ENCODE measurements at regions not wholly inside any gene's neighbourhood (a gene's known extent, or its start where the extent isn't known, plus 50 kb on each side); places are given as distances from the start of the nearest gene placed in this dataset.

DNA sequence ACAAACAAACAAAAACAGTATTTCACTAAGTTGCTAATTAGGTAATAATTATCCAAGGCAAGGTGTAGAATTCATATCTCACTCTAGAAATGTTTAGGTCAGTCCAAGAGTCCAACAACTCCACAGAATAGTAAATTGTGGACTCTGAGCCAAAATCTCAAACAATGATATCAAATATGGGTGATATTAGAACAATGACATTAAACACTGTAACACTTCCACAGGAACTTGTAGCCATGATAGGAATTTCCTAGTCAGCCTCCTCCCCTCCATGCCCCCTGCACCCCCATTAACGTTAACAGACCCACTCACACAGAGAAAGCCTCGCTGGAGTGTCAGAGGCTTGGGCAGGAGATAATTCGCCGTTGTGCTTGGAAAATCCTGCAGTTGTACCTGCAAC lies 305.0 kb upstream of the PIK3R1 start:
- no peak for ATAC-seq

DNA sequence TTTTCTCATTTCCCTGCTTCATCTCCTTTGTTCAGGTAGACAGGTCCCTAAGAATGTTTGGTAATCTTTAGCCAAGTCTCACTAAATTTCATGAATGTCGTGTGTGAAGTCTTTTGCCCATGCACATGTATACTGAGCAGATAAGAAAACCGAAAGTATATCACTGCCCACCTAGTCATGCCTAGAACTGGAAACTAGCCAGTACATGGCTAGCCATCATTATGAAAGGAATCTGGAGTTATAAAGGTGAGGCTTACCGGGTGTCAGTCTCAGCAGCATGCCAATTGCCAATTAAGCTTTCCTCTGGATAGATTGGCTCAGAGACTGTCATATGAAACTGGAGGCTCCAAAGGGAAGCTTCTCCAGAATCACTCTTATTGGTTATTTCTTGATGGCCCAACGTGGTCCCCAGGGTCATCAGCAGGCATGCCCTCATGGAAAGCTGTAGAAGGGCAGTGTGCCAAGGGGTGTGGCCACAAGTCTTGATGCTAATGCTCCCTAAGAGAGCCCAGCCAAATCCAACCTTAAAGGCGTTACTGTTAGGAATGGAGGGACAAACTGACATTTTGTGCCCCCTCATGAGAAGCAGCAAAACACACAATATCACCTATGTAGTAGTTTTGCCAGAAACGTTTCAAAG lies 307.3 kb upstream of the PIK3R1 start:
- no peak for ATAC-seq
- TF ChIP-seq ZNF8 (CRISPR knock-in tag; IDR thresholded peaks at IDR 0.05) = no peak
- no peak for TF ChIP-seq ZC3H10 (CRISPR knock-in tag; IDR thresholded peaks at IDR 0.05)

More for the DNA sequence above, 305.0 kb upstream of the PIK3R1 start:
- TF ChIP-seq, protein P1, sequence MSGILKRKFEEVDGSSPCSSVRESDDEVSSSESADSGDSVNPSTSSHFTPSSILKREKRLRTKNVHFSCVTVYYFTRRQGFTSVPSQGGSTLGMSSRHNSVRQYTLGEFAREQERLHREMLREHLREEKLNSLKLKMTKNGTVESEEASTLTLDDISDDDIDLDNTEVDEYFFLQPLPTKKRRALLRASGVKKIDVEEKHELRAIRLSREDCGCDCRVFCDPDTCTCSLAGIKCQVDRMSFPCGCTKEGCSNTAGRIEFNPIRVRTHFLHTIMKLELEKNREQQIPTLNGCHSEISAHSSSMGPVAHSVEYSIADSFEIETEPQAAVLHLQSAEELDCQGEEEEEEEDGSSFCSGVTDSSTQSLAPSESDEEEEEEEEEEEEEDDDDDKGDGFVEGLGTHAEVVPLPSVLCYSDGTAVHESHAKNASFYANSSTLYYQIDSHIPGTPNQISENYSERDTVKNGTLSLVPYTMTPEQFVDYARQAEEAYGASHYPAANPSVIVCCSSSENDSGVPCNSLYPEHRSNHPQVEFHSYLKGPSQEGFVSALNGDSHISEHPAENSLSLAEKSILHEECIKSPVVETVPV (CRISPR knock-in tag; IDR thresholded peaks at IDR 0.05) = no peak
- no peak for TF ChIP-seq ZNF565 (CRISPR knock-in tag; conservative IDR thresholded peaks at IDR 0.05; ENCODE audit: low read depth)
- no peak for TF ChIP-seq PPARA (CRISPR knock-in tag; IDR thresholded peaks at IDR 0.05; ENCODE audit: borderline replicate concordance)
- TF ChIP-seq ZFP30 (CRISPR knock-in tag; IDR thresholded peaks at IDR 0.05) = no peak
- no peak for TF ChIP-seq ZNF70 (CRISPR knock-in tag; IDR thresholded peaks at IDR 0.05)
- no peak for TF ChIP-seq RARB (CRISPR knock-in tag; IDR thresholded peaks at IDR 0.05)
- no peak for TF ChIP-seq ZFP3 (CRISPR knock-in tag; IDR thresholded peaks at IDR 0.05)
- TF ChIP-seq, protein P2, sequence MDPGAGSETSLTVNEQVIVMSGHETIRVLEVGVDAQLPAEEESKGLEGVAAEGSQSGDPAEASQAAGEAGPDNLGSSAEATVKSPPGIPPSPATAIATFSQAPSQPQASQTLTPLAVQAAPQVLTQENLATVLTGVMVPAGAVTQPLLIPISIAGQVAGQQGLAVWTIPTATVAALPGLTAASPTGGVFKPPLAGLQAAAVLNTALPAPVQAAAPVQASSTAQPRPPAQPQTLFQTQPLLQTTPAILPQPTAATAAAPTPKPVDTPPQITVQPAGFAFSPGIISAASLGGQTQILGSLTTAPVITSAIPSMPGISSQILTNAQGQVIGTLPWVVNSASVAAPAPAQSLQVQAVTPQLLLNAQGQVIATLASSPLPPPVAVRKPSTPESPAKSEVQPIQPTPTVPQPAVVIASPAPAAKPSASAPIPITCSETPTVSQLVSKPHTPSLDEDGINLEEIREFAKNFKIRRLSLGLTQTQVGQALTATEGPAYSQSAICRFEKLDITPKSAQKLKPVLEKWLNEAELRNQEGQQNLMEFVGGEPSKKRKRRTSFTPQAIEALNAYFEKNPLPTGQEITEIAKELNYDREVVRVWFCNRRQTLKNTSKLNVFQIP (CRISPR knock-in tag; IDR thresholded peaks at IDR 0.05; ENCODE audit: borderline replicate concordance, low read depth) = no peak
- TF ChIP-seq ARNTL (CRISPR knock-in tag; IDR thresholded peaks at IDR 0.05; ENCODE audit: borderline replicate concordance, low read depth) = no peak
- no peak for TF ChIP-seq TOX (CRISPR knock-in tag; IDR thresholded peaks at IDR 0.05; ENCODE audit: borderline replicate concordance)
- TF ChIP-seq, protein P3, sequence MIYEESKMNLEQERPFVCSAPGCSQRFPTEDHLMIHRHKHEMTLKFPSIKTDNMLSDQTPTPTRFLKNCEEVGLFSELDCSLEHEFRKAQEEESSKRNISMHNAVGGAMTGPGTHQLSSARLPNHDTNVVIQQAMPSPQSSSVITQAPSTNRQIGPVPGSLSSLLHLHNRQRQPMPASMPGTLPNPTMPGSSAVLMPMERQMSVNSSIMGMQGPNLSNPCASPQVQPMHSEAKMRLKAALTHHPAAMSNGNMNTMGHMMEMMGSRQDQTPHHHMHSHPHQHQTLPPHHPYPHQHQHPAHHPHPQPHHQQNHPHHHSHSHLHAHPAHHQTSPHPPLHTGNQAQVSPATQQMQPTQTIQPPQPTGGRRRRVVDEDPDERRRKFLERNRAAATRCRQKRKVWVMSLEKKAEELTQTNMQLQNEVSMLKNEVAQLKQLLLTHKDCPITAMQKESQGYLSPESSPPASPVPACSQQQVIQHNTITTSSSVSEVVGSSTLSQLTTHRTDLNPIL (CRISPR knock-in tag; IDR thresholded peaks at IDR 0.05; ENCODE audit: low read depth) = no peak
- TF ChIP-seq, protein P4, sequence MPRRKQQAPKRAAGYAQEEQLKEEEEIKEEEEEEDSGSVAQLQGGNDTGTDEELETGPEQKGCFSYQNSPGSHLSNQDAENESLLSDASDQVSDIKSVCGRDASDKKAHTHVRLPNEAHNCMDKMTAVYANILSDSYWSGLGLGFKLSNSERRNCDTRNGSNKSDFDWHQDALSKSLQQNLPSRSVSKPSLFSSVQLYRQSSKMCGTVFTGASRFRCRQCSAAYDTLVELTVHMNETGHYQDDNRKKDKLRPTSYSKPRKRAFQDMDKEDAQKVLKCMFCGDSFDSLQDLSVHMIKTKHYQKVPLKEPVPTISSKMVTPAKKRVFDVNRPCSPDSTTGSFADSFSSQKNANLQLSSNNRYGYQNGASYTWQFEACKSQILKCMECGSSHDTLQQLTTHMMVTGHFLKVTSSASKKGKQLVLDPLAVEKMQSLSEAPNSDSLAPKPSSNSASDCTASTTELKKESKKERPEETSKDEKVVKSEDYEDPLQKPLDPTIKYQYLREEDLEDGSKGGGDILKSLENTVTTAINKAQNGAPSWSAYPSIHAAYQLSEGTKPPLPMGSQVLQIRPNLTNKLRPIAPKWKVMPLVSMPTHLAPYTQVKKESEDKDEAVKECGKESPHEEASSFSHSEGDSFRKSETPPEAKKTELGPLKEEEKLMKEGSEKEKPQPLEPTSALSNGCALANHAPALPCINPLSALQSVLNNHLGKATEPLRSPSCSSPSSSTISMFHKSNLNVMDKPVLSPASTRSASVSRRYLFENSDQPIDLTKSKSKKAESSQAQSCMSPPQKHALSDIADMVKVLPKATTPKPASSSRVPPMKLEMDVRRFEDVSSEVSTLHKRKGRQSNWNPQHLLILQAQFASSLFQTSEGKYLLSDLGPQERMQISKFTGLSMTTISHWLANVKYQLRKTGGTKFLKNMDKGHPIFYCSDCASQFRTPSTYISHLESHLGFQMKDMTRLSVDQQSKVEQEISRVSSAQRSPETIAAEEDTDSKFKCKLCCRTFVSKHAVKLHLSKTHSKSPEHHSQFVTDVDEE (CRISPR knock-in tag; IDR thresholded peaks at IDR 0.05) = no peak
- TF ChIP-seq ISL1 (CRISPR knock-in tag; IDR thresholded peaks at IDR 0.05) = no peak
- TF ChIP-seq ZNF8 (CRISPR knock-in tag; IDR thresholded peaks at IDR 0.05) = no peak
- no peak for TF ChIP-seq SNAI2 (CRISPR knock-in tag; IDR thresholded peaks at IDR 0.05)
- no peak for TF ChIP-seq ZC3H10 (CRISPR knock-in tag; IDR thresholded peaks at IDR 0.05)
- no peak for TF ChIP-seq GLIS3 (CRISPR knock-in tag; IDR thresholded peaks at IDR 0.05)
- TF ChIP-seq BACH2 (CRISPR knock-in tag; IDR thresholded peaks at IDR 0.05; ENCODE audit: borderline replicate concordance) = no peak
- no peak for TF ChIP-seq CSDC2 (CRISPR knock-in tag; IDR thresholded peaks at IDR 0.05)
- no peak for TF ChIP-seq ESRRG (CRISPR knock-in tag; IDR thresholded peaks at IDR 0.05)

DNA sequence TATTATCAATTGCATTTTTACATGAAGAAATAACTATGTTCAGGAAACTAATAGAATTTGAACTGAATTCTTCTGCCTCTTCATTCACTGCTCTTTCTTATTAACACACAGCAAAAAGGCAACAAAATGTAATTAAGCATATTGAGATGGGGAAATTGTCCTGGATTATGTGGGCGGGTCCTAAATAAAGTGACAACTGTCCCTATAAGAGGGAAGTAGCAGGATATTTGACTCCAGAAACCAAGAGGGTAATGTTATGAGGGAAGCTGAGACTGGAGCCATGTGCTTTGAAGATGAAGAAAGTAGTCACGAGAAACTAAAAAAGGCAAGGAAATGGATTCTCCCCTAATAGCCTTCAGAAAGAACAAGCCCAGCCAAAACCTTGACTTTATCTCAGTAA lies 311.2 kb upstream of the PIK3R1 start:
- ATAC-seq = no peak
- TF ChIP-seq, protein P2 (CRISPR knock-in tag; IDR thresholded peaks at IDR 0.05; ENCODE audit: borderline replicate concordance, low read depth) = no peak
- no peak for TF ChIP-seq ZNF565 (CRISPR knock-in tag; conservative IDR thresholded peaks at IDR 0.05; ENCODE audit: low read depth)
- no peak for TF ChIP-seq ISL1 (CRISPR knock-in tag; IDR thresholded peaks at IDR 0.05)
- TF ChIP-seq, protein P5, sequence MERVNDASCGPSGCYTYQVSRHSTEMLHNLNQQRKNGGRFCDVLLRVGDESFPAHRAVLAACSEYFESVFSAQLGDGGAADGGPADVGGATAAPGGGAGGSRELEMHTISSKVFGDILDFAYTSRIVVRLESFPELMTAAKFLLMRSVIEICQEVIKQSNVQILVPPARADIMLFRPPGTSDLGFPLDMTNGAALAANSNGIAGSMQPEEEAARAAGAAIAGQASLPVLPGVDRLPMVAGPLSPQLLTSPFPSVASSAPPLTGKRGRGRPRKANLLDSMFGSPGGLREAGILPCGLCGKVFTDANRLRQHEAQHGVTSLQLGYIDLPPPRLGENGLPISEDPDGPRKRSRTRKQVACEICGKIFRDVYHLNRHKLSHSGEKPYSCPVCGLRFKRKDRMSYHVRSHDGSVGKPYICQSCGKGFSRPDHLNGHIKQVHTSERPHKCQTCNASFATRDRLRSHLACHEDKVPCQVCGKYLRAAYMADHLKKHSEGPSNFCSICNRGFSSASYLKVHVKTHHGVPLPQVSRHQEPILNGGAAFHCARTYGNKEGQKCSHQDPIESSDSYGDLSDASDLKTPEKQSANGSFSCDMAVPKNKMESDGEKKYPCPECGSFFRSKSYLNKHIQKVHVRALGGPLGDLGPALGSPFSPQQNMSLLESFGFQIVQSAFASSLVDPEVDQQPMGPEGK (CRISPR knock-in tag; IDR thresholded peaks at IDR 0.05; ENCODE audit: borderline replicate concordance) = no peak
- no peak for TF ChIP-seq TOX (CRISPR knock-in tag; IDR thresholded peaks at IDR 0.05; ENCODE audit: borderline replicate concordance)
- no peak for TF ChIP-seq ARNTL (CRISPR knock-in tag; IDR thresholded peaks at IDR 0.05; ENCODE audit: borderline replicate concordance, low read depth)
- TF ChIP-seq ZNF70 (CRISPR knock-in tag; IDR thresholded peaks at IDR 0.05) = no peak
- TF ChIP-seq TCF4 (CRISPR knock-in tag; IDR thresholded peaks at IDR 0.05; ENCODE audit: borderline replicate concordance) = no peak
- no peak for TF ChIP-seq RARB (CRISPR knock-in tag; IDR thresholded peaks at IDR 0.05)
- TF ChIP-seq, protein P1 (CRISPR knock-in tag; IDR thresholded peaks at IDR 0.05) = no peak
- TF ChIP-seq OSR1 (CRISPR knock-in tag; IDR thresholded peaks at IDR 0.05) = no peak
- TF ChIP-seq BACH2 (CRISPR knock-in tag; IDR thresholded peaks at IDR 0.05; ENCODE audit: borderline replicate concordance) = no peak
- TF ChIP-seq ZFP30 (CRISPR knock-in tag; IDR thresholded peaks at IDR 0.05) = no peak
- no peak for TF ChIP-seq SNAI2 (CRISPR knock-in tag; IDR thresholded peaks at IDR 0.05)

Data from SK-N-SH treated with all-trans-retinoic acid at 6 μM for 48 hours (cell line).